Activated naive CD8-positive, alpha-beta T cell treated with anti-CD3 and anti-CD28 coated beads, Interleukin-2, amount 50 U/mL, for 16 hours (primary cell): ENCODE measurements at regions not wholly inside any gene's neighbourhood (a gene's known extent, or its start where the extent isn't known, plus 50 kb on each side); places are given as distances from the start of the nearest gene placed in this dataset.

ENCODE experiments used
- DNase-seq: peaks from one replicate; pipeline ENCODE4 v3.0.0-alpha.2; 2020; ENCODE audit warnings: low read depth, low spot score

DNA sequence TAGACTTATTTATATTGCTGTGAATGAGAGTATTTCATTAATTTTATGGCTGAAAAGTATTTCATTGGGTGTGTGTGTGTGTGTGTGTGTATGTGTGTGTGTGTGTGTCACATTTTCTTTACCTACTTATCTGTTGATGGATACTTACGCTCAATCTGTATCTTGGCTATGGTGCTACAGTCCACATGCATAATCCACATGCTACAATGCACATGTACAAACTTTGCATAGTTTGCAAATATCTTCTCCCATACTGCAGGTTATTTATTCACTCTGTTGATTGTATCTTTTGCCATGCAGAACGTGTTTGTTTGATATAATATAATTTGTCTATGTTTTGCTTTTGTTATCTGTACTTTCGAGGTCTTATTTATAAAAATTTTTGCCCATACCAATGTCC, 167.8 kb downstream of the RAB28 start:
- DNase-seq: no peak

DNA sequence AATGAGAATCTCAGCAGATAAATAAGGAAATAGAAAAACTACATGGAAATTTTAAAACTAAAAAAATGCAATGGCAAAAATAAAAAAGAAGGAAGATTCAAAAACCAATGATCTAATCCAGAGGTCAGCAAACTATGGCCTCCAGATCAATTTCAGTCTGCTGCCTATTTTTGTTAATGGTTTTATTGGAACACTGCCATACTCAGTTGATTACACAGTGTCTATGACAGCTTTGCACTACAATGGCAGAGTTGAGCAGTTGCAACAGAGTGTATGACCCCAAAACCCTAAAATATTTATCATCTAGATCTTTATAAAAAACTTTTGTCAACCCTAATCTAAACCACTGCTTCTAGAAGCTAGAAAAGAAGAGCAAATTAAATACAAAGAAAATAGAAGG, 170.3 kb downstream of the RAB28 start:
- no peak for DNase-seq

DNA sequence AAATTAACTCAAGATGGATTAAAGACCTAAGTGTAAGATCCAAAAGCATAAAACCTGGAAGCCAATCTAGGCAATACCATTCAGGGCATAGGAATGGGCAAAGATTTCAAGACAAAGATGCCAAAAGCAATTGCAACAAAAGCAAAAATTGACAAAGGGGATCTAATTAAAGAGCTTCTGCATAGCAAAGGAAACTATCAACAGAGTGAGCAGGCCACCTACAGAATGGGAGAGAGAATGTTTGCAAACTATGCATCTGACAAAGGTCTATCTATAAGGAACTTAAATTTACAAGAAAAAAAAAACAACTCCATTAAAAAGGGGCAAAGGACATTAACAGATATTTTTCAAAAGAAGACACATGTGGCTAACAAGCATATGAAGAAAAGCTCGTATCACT, 171.9 kb downstream of the RAB28 start:
- DNase-seq: no peak

DNA sequence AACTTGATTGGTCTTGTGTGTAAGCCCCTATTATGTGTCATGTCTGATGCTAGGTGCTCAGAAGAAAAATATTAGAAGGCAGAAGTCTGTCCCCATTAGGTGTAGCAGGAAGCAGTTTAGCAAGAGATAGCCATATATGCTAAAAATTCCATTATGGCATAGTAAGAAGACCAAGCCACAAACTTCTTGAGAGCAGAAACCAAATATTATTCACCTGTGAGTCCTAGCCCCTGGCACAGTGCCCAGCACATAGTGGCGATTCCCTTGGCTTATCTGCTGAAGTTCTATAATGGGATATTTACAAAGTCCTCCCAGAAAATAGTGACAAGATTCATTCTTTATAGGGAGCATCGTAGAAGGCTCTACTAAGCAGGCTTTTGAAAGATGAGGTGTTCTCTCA, 174.4 kb downstream of the RAB28 start:
- DNase-seq: no peak

DNA sequence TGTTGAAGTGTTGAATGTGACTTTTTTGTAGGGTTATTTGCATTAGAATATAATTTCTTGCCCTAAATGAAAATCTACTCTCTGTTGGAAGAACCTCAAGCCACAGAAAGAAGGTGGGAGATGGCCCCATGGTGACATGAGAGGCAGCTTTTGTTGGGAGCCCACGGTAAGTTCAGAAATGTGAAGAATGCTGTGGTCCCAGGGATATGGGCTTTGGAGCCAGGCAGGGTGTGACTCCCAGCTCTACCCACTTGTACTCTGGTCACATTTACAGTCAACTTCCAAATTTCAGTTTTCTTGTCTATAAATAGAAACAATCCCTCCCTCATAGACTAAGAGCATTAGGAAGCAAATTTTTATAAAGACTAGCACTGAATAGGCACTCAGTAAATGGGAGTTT, 177.8 kb downstream of the RAB28 start:
- no peak for DNase-seq

DNA sequence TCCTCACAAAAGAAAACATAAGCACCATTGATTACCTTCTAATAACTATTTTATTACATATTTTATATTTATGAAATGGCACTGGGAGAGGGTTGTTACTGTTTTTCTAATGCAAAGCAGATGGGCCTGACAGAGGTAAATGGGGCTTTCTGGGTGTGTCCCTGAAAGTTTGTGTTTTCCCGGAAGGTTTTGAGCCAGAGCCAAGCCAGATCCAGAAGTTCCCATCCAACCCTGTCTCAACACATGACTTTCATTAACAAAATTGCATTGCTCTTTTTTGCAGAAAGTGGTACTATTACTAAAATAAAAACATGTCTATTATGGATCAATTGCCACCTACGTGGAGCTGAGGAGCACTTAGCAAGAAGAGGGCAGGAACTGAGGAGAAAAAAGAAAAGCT, 181.3 kb downstream of the RAB28 start:
- no peak for DNase-seq

DNA sequence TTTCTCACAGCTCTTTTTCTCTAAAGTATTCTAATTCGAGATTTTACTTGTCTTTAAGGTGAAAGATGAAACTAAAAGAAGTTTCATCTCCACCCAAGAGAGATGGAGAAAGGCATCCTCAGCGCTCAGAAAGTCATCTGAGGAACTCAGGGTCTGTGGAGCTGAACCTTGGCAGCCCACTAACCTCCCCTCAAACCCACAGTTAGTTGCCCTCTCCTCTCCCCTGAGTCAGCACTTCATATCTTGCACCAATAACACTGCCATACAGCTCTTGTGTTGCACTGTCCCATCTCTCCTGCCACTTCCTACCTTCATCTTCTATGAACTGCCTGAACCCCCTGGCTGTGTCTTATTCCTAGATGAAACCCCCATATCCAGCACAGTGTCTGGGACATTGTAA, 184.8 kb downstream of the RAB28 start:
- DNase-seq: no peak

DNA sequence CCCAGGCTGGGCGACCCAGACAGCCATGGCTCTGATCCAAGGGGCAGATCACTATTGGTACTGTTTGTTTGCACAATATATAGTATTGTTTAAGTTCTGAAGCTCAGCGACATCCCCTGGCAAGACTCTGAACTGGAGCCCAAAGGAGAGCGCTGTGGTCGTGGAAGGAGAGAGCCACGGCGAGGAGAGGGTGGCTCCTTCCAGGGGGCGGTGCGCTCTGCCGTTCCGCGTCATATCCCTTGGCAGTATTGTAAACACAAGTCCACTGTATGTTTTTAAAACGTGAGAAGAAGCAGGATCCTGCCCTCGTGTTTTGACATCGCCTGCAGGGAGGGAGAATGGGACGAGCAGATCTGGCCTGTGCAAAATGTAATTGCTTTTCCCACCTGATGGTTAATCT, 185.5 kb downstream of the RAB28 start:
- no peak for DNase-seq

DNA sequence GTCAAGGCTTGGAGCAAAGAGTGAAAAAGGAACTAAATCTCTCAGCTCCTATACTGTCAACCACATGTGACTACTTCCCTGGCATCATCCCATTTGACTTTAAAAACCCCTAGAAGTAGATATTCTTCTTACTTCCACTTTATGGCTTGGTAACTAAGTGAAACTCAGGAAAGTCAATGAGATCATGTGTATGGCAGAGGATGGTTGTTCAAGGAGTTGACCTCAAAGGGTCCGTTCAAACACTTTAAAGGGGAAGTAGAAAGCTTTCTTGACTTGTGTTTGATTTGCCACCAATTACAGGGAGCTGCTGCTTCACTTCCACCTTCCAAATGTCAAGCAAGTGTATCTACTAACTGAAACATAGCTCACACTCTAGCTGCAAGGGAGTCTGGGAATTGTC, 187.2 kb downstream of the RAB28 start:
- DNase-seq: no peak

DNA sequence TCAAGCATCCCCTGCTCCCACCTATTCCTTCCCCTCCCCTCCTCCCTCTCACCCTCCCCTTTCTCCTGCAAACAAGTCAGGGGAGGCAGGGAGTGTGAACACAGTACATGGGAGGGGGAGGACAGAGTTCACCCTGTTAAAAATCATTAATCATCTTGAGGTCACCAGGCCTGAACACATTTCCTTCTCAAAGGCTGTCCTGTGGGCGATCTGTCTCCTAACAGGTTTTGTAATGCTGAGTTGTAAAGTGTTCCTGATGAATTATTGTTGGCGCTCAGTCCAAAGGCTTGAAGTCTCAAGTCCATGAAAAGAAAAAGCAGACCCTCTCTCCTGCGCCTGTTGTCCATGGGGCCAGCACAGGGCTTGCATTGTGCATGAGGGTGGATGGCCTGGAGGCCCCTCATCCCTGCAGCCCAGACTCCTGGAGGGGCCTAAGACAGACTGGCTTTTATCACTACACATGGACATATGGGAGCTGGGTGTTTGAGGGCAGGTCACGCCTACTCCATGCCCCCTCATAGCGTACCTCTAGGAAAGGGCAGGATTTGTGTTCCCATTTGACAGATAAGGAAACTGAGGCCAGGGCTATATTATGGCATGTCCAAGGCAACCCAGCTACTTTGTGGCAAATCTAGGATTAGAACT, 189.1 kb downstream of the RAB28 start:
- DNase-seq: no peak

DNA sequence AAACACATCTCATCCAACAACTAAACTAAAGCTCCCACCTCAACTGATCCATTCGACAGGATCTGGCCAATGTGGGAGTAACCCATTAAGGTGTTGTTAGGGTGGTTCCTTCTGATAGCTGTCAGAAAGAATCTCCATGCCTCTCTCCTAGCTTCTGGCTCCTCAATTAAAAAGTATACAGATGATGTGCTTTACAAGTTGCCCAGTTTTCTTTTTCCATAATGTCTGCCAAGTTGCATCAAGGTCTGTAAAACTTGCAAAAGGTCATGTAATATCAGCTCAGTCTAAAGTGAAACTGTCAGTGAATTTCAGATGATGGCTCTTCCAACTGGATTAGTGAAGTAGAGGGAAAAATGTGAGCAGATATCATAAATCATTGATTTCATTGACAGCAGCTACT, 191.8 kb downstream of the RAB28 start:
- DNase-seq: no peak

DNA sequence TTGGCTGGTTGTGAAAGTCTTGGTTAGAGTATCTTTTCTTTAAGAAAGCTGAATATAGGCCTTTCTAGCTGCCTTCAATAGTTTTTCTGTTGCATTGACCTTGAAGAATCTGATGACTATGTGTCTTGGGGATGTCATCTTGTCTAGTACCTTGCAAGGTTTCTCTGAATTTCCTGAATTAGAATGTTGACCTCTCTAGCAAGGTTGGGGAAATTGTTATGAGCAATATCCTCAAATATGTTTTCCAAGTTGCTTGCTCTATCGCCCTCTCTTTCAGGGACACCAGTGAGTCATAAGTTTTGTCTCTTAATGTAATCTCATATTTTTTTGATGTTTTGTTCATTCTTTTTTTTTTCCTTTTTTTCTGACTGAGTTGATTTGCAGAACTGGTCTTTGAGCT, 194.7 kb downstream of the RAB28 start:
- no peak for DNase-seq

DNA sequence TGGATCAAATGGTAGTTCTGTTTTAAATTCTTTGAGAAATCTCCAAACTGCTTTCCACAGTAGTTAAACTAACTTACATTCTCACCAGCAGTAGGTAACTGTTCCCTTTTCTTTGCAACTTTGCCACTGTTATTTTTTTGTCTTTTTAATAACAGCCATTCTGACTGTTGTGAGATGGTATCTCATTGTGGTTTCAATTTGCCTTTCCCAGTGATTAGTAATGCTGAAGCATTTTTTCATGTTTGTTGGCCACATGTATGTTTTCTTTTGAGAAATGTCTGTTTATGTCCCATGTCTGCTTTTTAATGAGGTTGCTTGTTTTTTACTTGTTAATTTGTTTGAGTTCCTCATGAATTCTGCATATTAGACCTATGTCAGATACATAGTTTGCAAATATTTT, 198.8 kb downstream of the RAB28 start:
- no peak for DNase-seq

DNA sequence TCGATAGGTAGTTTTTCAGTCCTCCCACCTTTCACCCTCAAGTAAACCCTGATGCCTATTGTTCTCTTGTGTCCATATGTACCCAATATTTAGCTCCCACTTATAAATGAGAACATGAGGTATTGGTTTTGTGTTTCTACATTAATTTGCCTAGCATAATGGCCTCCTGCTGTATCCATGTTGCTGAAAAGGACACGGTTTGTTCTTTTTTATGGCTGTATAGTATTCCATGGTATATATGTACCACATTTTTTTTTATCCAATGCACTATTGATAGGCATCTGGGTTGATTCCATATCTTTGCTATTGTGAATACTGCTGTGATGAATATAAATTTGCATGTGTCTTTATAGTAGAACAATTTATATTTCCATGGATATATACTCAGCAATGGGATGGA, 199.2 kb downstream of the RAB28 start:
- DNase-seq: no peak

DNA sequence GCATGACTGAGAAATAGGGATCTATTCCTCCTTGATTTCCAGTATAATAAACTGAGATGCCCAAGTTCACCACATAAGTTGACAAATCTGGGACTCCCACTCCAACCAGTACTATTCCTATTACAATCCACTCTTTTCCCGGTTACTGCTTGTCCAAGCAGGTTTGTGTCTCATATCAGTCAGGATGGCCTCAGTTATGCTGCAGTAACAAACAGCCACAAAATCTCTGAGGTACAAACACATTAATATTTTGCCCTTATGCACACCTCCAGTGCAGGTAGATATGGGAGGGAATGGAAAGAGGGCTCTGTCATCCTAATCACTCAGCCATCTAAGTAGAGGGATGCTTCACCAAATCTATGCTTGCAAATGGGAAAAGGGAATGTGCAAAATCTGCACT, 207.8 kb downstream of the RAB28 start:
- no peak for DNase-seq

DNA sequence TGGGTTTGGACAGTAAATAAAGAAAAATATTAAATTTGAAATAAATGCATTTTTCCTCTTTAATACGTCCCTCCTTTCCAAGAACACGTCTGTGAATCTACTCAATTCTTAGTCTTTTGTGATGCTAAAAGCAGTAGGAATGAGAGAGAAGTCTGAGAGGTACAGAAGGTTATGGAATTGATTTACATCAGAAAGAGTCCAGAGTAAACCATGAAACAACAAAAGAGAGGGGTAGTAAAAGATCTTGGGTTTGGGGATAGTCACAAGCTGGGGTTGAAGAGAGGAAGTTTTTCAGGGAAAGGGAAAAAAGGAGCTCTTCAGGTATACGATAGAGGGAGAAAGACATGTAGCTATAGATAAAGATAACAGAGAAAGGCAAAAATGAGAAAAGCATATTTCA, 215.4 kb downstream of the RAB28 start:
- no peak for DNase-seq

DNA sequence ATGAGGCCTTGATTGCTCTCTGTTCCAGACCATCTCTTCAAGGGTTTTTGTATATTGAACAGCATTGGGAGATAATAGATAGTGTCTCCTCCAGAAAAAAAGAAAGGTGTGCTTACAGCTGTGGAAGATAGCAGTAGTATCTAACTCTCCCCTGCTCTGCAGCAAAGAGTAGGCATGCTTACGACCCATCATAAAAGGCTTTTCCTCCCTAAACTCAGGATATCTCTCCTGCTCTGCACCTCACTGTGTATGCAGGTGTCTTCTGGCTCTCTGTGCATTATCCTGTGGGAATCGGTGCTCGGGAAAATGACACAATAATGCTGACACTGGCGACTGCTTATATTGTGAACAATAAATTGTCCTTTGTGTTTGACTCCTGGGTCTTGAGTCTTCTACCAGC, 216.0 kb downstream of the RAB28 start:
- no peak for DNase-seq

DNA sequence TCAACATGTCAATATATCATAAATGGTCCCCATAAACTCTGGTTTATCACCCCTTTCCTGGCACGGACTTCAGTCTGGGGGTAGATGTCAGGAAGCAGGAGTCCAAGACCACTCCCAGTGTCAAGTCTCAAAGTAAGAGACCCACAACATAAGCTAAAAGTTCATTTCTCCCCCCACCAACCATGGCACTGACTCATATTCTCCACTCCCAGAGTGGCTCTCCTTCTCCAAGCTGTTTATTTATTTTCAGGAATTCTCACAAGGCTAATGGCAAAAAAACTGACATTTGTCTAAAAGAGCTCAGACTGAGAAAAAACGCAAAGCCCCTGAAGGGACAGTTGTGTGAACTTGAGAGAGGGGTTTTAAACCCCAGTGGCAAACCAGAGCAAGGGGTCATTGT, 217.0 kb downstream of the RAB28 start:
- DNase-seq: no peak

DNA sequence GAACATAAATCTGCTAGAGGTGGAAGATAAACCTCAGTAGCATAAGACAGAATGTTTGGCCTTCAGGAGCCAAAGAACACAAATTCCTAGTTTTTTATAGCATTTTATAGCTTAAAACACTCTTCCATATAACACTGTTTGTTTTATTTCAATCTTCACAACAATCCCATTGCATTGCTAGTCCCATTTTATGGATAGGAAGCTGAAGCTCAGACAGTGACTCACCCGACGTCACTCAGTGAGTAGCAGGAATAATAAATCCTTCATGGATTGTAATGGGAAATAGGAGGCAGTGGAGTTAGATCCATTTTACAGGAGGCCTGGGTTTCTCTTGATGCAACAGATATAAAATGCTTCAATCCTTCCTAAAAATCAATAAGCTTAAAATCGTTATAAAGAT, 217.5 kb downstream of the RAB28 start:
- DNase-seq: no peak

DNA sequence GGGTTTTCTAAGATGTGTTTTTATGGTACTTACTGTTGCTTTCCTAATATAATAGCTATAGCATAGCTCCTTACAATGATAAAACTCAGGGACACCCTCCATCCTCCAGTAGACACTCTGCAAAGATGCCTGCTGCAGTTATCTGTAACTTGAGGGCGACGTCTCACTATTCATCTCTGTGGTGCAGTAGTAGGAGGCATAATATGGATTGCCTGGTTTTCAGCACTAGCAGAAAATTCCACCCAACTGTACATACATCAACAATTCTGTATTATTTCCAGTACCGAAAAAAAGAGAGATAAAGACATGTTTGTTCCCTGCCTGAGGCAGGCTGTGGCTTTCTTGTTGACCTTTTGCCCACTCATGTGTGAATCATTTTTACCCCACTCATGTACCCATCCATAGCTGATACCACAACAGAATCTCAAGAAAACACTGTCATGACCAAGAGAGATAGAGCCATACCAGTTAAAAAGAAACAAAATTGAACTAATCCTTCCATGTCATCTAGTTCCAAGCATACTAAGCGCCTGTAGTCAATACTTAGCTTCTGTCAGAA, 220.1 kb downstream of the RAB28 start:
- no peak for DNase-seq

DNA sequence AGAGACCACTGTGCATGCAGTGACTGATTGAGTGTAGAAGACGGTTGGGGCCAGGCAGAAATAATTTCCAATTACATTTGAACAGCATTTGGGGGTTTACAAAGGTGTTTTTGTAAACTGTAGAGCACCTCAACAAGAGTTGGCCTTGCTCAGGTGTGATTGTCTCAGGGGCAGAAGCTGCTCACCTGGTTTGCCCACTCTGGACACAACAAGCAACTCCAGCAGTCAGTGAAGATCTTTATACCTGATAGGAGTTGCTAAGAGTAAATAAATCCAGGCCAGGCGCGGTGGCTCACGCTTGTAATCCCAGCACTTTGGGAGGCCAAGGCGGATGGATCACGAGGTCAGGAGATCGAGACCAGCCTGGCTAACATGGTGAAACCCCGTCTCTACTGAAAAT, 221.3 kb downstream of the RAB28 start:
- no peak for DNase-seq

DNA sequence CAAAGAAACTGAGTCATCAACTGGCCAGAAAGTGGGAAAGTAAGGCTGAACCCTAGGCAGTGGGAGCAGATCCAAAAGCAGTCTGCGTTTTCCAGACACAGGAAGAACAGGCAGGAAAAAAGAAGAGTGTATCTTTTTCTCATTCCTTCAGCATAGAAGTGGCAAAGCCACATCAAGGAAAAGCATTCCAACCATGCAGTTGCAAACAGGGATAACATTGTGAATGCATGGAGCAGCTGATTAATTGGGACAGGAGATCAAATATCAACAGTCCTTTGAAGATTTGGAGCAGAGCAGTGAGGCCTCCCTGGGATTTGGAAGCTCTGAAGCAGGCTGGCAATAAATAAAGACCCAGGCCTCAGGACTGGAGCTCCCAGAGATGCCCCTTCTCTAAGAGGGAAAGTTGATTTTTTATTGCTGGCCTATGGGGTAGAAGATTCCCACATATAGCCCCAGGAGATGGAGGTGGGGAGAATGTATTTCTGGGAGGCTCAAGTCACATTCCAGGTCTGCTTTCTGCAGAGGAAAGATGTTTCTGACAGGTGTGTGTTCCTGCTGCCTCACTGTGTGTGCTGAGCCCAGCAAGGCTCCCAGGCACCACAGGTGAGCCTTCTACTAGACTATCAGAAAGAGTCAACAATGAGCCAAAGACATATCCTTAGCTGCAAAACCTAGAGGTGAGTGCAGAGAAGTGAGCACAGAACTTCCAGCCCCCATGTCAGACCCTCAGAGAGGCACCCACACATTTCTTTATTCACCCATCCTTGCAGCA, 222.5 kb downstream of the RAB28 start:
- no peak for DNase-seq

DNA sequence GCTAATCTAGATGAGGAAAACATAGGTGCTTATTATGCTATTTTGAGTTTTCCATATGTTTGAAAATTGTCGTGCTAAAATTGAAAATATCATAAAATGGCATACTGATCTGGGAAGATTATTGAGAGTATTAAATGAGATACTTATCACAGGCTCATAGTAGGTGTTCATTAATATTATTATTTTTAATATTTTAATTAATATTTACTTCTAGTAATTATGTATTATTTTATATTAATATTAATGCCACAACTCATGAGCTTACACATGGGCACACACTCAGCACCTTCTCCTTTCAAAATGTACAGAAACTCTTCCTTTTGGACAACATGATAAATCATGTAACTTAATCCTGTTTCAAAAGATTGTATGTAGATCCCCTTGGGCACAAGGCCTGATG, 223.6 kb downstream of the RAB28 start:
- DNase-seq: no peak
